ENCODE measurements at regions not wholly inside any gene's neighbourhood (a gene's known extent, or its start where the extent isn't known, plus 50 kb on each side); places are given as distances from the start of the nearest gene placed in this dataset.

DNA sequence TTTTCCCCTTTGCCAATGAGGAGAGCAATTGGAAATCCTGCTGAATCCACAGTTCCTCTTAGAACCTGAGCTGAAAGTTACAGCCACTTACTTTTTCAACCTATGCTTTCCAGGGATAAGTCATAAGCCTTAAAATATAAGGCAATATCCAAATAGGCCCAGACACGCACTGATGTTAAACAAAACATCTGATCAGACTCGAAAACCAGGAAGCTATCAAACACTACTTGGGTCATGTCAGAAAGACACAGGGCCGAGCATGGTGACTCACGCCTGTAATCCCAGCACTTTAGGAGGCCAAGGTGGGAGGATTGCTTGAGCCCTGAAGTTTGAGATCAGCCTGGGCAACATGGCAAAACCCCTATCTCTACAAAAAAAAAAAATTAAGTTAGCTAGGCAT is 192.1 kb downstream of the SP3 start:
- TF ChIP-seq, protein P1, sequence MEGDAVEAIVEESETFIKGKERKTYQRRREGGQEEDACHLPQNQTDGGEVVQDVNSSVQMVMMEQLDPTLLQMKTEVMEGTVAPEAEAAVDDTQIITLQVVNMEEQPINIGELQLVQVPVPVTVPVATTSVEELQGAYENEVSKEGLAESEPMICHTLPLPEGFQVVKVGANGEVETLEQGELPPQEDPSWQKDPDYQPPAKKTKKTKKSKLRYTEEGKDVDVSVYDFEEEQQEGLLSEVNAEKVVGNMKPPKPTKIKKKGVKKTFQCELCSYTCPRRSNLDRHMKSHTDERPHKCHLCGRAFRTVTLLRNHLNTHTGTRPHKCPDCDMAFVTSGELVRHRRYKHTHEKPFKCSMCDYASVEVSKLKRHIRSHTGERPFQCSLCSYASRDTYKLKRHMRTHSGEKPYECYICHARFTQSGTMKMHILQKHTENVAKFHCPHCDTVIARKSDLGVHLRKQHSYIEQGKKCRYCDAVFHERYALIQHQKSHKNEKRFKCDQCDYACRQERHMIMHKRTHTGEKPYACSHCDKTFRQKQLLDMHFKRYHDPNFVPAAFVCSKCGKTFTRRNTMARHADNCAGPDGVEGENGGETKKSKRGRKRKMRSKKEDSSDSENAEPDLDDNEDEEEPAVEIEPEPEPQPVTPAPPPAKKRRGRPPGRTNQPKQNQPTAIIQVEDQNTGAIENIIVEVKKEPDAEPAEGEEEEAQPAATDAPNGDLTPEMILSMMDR (IDR thresholded peaks at IDR 0.05) = no peak
- TF ChIP-seq POLR2A (IDR thresholded peaks at IDR 0.05) = no peak
